HG02840 (cell line): ENCODE measurements at regions not wholly inside any gene's neighbourhood (a gene's known extent, or its start where the extent isn't known, plus 50 kb on each side); places are given as distances from the start of the nearest gene placed in this dataset.

ENCODE experiments used
- ATAC-seq: cut with Tn5 transposase; IDR thresholded peaks from one replicate; pipeline ENCODE4 v1.9.1; 2021; ENCODE audit warnings: mild to moderate bottlenecking, moderate library complexity, moderate number of reproducible peaks; ENCODE audit not compliant: unreplicated experiment, low FRiP score

GRCh38 chr12:89950421-89950820 lies 241.8 kb upstream of the ATP2B1 start:
- no peak for ATAC-seq

- ATAC-seq, result peak; percentile 93
These were observed 241.0 kb upstream of the ATP2B1 start for GRCh38 chr12:89949457-89950195.

GRCh38 chr12:89948271-89949175 lies 239.9 kb upstream of the ATP2B1 start:
- ATAC-seq, result no peak

GRCh38 chr12:89947437-89948270 lies 239.0 kb upstream of the ATP2B1 start:
- ATAC-seq, result no peak

GRCh38 chr12:89946518-89947135 lies 238.0 kb upstream of the ATP2B1 start:
- no peak for ATAC-seq

GRCh38 chr12:89945123-89945522 lies 236.5 kb upstream of the ATP2B1 start:
- ATAC-seq, result no peak

- ATAC-seq, result no peak
These were observed 234.8 kb upstream of the ATP2B1 start for GRCh38 chr12:89943463-89943862.

- ATAC-seq, result no peak
These were observed 232.8 kb upstream of the ATP2B1 start for GRCh38 chr12:89941436-89941835.

- ATAC-seq, result no peak
These were observed 231.0 kb upstream of the ATP2B1 start for GRCh38 chr12:89939522-89940215.

GRCh38 chr12:89936631-89937030 lies 228.0 kb upstream of the ATP2B1 start:
- ATAC-seq, result no peak

GRCh38 chr12:89935850-89936249 lies 227.2 kb upstream of the ATP2B1 start:
- ATAC-seq, result peak; percentile 74

GRCh38 chr12:89933911-89934310 lies 225.3 kb upstream of the ATP2B1 start:
- ATAC-seq, result no peak

- ATAC-seq, result no peak
These were observed 224.3 kb upstream of the ATP2B1 start for GRCh38 chr12:89932954-89933353.

GRCh38 chr12:89928467-89928866 lies 219.8 kb upstream of the ATP2B1 start:
- ATAC-seq, result no peak

GRCh38 chr12:89927226-89927698 lies 218.6 kb upstream of the ATP2B1 start:
- ATAC-seq, result peak; percentile 98

GRCh38 chr12:89924191-89924590 lies 215.6 kb upstream of the ATP2B1 start:
- no peak for ATAC-seq

- ATAC-seq, result no peak
These were observed 214.5 kb upstream of the ATP2B1 start for GRCh38 chr12:89923091-89923490.

- ATAC-seq, result no peak
These were observed 212.2 kb upstream of the ATP2B1 start for GRCh38 chr12:89920866-89921265.

GRCh38 chr12:89919241-89919906 lies 210.7 kb upstream of the ATP2B1 start:
- ATAC-seq, result no peak
